ENCODE measurements at regions not wholly inside any gene's neighbourhood (a gene's known extent, or its start where the extent isn't known, plus 50 kb on each side); places are given as distances from the start of the nearest gene placed in this dataset.

GRCh38 chr13:29684441-29684840 is 89.0 kb upstream of the SLC7A1 start:
- ATAC-seq, result no peak
- Histone ChIP-seq H3K27me3 (ENCODE audit: insufficient read depth in 3 of 3, low read length in 2 of 3) (no peaks in the 10 kb centered on the region), H3K9me3 (no peaks in the 10 kb centered on the region), H3K36me3 (ENCODE audit: insufficient read depth in 1 of 2, low read depth in 1 of 2) (no peaks in the 10 kb centered on the region), H3K27ac (no peak overlapping the region), H3K4me1 (no peaks in the 10 kb centered on the region), H3K4me3 (no peak overlapping the region)
- DNase-seq, result no peak
- WGBS, 3 donors, result 39 to 60% (median 56%) methylated on average over 1 of the region's 1 CpG
- TF ChIP-seq, protein P1, sequence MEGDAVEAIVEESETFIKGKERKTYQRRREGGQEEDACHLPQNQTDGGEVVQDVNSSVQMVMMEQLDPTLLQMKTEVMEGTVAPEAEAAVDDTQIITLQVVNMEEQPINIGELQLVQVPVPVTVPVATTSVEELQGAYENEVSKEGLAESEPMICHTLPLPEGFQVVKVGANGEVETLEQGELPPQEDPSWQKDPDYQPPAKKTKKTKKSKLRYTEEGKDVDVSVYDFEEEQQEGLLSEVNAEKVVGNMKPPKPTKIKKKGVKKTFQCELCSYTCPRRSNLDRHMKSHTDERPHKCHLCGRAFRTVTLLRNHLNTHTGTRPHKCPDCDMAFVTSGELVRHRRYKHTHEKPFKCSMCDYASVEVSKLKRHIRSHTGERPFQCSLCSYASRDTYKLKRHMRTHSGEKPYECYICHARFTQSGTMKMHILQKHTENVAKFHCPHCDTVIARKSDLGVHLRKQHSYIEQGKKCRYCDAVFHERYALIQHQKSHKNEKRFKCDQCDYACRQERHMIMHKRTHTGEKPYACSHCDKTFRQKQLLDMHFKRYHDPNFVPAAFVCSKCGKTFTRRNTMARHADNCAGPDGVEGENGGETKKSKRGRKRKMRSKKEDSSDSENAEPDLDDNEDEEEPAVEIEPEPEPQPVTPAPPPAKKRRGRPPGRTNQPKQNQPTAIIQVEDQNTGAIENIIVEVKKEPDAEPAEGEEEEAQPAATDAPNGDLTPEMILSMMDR (IDR thresholded peaks at IDR 0.05), result no peak
- intact Hi-C loops (cut with DNase I), result no loop called here

DNA sequence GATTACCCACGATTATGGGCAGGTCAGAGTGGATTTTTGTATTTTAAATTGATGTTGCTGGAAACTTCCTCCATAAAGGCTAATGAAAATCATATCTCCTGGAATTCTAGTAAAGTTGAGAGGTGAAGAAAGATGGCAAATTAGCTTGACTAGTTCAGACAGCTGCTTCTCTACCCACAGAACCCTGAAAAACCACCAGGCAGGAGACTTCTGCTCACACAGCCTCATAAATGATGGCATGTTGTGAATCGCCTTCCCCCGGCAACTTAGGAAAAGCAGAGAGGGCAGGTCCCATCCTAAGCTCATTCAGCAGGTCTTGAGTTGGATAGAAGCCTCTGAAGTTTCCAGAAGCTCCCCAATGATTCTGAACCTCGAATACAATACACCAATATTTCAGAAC is 87.6 kb upstream of the SLC7A1 start:
- Histone ChIP-seq H3K27me3 (ENCODE audit: insufficient read depth in 3 of 3, low read length in 2 of 3) (no peaks in the 10 kb centered on the region), H3K9me3 (no peaks in the 10 kb centered on the region), H3K4me3 (no peak overlapping the region), H3K27ac (no peak overlapping the region), H3K36me3 (ENCODE audit: insufficient read depth in 1 of 2, low read depth in 1 of 2) (no peaks in the 10 kb centered on the region), H3K4me1 (no peaks in the 10 kb centered on the region)
- DNase-seq, result no peak
- no peak for ATAC-seq
- WGBS, 3 donors, result 66 to 78% (median 74%) methylated on average over 4 of the region's 4 CpGs
- intact Hi-C loops (cut with DNase I), result no loop called here
- TF ChIP-seq, protein P1 (IDR thresholded peaks at IDR 0.05), result no peak

DNA sequence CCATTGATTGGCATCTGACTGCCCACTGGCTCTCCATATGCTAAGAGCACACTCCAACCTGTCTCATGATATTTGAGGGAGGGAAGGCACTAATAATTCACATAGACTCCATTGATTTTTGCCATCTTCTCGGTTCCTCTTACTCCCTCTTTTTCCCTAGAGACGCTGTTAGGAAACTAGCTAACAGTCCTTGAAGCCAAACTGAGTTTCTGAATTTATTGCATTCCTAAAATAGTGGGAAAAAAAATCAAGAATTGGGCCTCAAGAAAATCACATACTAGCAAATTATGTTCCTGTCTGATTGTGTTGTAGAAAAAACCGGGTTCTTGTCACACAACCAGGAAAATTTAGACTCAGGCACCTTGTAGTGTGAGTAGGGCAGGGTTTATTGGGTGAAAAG is 86.4 kb upstream of the SLC7A1 start:
- H3K27ac ChIP-seq, result no peak overlapping the region
- H3K9me3 ChIP-seq, result no peaks in the 10 kb centered on the region
- TF ChIP-seq, protein P1 (IDR thresholded peaks at IDR 0.05), result no peak
- no peaks in the 10 kb centered on the region for H3K27me3 ChIP-seq (ENCODE audit: insufficient read depth in 3 of 3, low read length in 2 of 3)
- no peaks in the 10 kb centered on the region for H3K36me3 ChIP-seq (ENCODE audit: insufficient read depth in 1 of 2, low read depth in 1 of 2)
- ATAC-seq (no peak), DNase-seq (no peak)
- H3K4me1 ChIP-seq, result no peaks in the 10 kb centered on the region
- intact Hi-C loops (cut with DNase I), result no loop called here
- no peak overlapping the region for H3K4me3 ChIP-seq
- WGBS, 3 donors, result 55 to 75% (median 60%) methylated on average over 3 of the region's 3 CpGs

- WGBS, 3 donors, result 44 to 48% (median 47%) methylated on average over 9 of the region's 9 CpGs
- Histone ChIP-seq H3K9me3 (no peaks in the 10 kb centered on the region), H3K27me3 (ENCODE audit: insufficient read depth in 3 of 3, low read length in 2 of 3) (no peaks in the 10 kb centered on the region), H3K36me3 (ENCODE audit: insufficient read depth in 1 of 2, low read depth in 1 of 2) (no peaks in the 10 kb centered on the region), H3K4me1 (no peaks in the 10 kb centered on the region), H3K4me3 (no peak overlapping the region), H3K27ac (no peak overlapping the region)
- TF ChIP-seq, protein P1 (IDR thresholded peaks at IDR 0.05), result no peak
- intact Hi-C loops (cut with DNase I), result no loop called here
- DNase-seq (peak in 1 of 2 donors; percentile 15), ATAC-seq (no peak)
Observed at GRCh38 chr13:29679396-29680053, 84.0 kb upstream of the SLC7A1 start.

DNA sequence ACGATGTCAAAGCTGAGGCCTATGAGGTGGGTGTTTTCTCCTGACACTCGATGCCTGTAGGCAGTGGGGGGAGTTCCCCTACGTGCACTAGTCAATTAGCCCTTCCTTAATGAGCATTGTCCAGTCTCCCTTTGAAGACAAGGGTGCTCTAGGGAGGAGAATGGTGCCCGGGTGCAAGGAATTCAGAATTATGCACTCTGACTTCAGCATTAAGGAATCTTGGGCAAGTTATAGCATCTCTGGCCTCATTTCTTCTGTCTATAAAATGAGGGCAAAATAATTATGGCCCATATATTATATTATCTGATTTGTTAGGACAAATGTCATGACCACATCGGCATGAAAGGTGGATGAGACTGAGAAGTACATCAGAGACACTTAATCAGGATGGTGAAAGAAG is 82.1 kb upstream of the SLC7A1 start:
- no peak overlapping the region for H3K27ac ChIP-seq
- H3K9me3 ChIP-seq, result no peaks in the 10 kb centered on the region
- H3K36me3 ChIP-seq (ENCODE audit: insufficient read depth in 1 of 2, low read depth in 1 of 2), result no peaks in the 10 kb centered on the region
- DNase-seq (no peak), ATAC-seq (no peak)
- TF ChIP-seq, protein P1 (IDR thresholded peaks at IDR 0.05), result no peak
- H3K4me3 ChIP-seq, result no peak overlapping the region
- 75 to 80% (median 79%) methylated on average over 5 of the region's 5 CpGs for WGBS, 3 donors
- H3K4me1 ChIP-seq, result no peaks in the 10 kb centered on the region
- no peaks in the 10 kb centered on the region for H3K27me3 ChIP-seq (ENCODE audit: insufficient read depth in 3 of 3, low read length in 2 of 3)
- intact Hi-C loops (cut with DNase I), result no loop called here

All from psoas muscle (tissue), 7 donors.